GM21381 (cell line): ENCODE measurements at regions not wholly inside any gene's neighbourhood (a gene's known extent, or its start where the extent isn't known, plus 50 kb on each side); places are given as distances from the start of the nearest gene placed in this dataset.

ENCODE experiments used
- ATAC-seq: cut with Tn5 transposase; IDR thresholded peaks from one replicate; pipeline ENCODE4 v1.9.1; 2021; ENCODE audit warnings: mild to moderate bottlenecking, moderate library complexity; ENCODE audit not compliant: unreplicated experiment

DNA sequence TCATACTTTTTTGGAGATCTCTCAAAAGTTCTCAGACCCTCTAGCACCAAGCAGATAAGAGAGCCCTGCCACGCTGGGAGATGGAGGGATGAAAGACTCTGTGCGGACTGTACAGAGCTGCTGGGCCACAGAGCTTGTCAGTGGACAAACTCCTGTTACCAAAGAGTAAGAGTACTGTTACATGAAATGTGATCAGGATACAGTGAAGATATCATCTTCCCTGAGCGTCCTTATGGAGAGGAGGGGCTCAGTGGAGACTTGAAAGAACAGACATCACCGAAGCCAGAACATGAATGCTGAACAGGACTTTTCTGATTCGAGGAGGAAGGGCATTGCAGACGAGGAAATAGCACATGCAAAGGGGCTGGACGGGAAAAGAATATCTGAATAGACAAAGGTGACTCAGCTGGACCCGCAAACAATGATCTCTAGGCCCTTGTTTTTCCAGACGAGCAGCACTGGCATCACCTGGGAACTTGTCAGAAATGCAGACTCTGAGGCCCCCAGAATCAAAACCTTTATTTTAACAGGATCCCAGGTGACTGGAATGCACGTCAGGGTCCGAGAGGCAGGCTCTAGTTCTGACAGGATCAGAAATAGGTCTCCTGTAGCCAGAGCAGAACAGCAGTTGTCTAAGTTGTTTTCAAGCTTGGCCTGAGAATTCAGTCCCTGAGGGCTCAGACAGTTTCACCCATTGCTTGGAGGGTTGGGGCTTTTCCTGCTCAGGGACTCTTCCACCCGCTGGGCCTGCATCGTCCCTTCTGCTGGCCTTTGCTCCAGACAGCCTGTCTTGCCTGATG, 277.9 kb downstream of the RPLP1 start:
- no peak for ATAC-seq

DNA sequence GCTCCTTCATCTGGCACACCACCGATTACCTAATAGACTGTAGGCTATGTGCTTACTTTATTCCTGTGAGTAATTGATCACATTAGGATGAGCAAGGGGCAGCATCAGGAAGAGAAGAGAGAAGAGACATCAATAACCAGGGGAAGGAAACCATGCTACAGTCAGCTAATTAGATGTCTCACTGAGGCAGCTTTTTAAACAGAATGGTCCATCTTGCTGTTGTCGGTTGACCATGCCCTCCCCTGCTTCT, 278.4 kb downstream of the RPLP1 start:
- ATAC-seq: no peak

DNA sequence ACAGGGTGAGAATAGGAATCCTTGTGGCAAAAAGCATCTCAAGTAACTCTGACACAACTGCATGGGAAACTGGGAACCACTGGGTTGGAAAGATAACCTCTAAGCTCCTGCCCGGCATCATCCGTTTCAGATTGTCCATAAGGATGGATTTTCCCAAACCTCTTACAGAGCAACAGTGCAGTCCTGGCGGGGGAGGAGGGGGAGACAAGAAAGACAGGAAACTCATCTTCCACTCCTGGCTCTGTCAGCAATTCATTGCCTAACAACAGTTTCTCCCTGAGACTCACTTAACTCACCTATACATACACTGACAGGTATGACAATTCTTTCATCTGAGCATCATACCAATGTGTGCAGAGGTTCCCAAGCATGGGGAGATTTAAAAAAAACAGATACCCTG, 279.0 kb downstream of the RPLP1 start:
- ATAC-seq: no peak

DNA sequence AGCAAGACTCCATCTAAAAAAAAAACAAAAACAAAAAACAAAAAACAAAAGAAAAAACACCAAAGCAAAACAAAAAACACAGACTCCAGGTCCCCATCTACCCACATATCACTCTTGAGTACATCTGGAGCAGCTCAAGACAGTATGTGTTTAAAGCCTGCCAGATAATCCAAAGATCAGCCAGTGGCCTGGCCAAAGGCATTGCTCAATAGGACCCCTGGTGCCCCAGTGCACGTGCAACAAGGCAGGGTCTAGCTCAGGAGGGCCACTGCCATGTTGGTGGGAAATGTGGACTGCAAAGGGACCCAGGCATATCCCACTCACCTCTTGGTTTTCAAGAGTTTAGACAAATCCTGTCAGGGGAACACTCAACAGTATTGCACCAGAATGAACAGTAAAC, 279.5 kb downstream of the RPLP1 start:
- no peak for ATAC-seq

DNA sequence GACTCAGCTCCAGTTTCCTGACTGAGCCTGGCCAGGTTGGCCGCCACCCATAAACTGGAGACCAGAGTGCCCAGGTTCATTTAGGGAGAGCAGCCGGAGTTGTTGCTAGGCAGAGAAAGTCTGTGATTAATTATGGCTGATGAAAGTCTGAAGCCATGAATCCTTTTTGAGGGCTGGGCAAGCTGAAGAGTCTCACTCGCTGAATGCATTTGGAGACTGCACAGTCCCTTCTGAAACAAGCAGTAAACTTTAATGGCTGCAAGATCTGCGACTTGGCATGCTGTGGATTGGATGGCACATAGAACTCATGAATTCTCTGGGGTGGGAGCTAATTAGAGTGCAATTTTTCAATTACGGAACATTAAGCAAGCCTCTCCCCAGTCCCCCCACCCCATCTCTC, 282.1 kb downstream of the RPLP1 start:
- no peak for ATAC-seq

DNA sequence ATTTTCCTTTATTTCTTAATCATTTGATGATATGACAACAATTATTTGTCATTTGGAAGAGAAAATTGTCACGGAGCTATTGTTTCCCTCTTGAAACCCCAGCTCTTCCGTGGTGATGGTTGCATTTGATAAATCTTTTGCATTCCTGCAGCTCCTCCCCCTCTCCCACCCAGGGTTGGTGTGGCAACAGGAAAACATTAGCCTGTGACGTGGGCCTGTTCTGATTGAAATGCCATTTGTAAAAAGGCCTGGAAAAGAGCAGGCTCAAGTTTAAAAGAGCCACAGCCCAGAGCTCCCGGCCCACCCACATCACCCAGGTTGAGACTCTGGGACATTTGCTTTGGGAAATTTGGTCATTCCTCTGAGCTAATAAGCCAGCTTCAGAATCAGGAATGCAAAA, 282.5 kb downstream of the RPLP1 start:
- ATAC-seq: no peak

DNA sequence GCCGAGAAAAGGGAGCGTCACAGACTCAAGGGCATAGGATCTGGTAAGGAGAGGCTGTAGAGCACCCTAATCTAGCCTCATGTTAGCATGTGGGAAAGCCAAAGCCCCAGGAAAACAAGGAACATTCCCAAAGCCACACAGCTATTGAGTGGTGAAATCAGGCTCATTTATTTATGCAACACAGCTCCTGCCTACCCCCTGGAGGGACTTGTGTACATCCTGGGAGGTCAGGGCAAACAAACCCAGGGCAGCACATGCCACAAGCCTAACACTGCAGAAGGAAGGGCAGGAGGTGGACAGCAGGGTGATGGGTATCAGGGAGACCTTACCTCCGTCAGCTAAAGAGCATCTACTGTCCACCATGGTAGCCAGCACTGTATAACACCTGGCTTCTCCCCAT, 283.5 kb downstream of the RPLP1 start:
- ATAC-seq: no peak

DNA sequence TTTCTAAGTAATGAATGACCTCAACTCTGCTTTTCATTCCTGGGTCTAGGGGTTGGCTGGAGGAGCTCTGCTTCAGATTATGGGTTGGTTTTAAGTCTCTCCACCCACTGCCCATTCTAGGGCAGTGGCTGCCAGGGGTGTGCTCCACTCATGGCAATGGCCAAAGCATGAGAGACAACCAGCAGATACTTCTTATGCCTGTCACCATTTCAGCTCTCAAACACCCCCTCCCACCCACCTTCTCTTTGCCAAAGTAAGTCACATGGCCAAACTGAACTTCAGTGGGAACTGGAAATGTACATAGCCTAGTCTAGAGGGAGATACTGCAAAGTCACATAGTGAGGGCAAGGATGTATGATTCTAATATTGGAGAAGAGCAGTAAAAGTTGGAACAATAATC, 285.3 kb downstream of the RPLP1 start:
- ATAC-seq: no peak

DNA sequence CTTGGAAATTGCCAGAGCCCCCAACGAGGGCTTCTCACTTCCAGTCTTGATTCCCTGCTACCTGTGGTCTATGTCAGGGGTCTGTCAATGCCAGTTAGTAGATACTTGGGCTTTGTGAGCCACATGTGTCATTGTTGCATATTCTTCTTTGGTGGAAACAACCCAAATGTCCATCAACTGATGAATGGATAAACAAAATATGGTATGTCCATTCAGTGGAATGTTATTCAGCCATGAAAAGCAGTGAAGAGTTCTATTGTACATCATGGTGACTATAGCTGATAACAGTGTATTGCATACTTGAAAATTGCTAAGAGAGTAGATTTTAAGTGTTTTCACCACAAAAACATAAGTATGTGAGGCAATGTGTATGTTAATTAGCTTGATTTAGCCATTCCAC, 288.1 kb downstream of the RPLP1 start:
- ATAC-seq: no peak

DNA sequence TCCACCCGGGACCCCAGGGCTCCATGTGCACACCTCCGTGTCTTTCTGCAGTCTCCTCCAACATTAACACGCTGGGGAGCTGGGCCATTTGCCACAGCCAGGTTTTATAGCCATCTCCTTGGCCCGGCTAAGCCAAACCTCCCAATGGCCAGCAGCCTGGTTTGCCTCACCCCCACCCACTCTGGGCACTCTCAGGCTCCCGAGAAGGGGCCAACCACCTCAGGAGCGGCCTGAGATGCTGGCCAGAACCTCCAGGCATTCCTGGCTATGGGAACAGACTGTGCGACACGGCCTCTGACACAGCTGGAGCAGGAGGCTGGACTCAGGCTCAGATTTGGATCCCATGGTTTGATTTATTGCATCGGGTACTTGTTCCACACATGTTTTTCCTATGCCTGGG, 289.7 kb downstream of the RPLP1 start:
- ATAC-seq: no peak

DNA sequence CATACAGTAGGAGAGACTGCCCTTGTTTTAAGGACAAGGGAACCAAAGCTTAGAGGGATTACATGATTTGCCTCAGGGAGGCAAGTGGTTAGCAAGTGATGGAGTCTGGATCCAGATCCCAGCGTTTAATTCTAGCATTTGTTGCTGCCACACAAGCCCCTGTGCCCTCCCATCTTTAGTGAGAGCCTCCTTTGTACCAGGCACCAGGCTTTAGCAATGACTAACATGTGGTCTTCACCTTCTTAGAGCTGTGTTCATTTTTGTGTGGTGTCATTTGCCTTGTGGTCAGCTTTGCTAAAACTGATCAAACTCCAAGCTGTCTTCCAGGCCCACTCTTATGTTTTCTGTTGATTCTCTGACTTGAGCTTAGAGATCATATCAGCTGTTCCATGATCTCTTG, 290.5 kb downstream of the RPLP1 start:
- no peak for ATAC-seq

DNA sequence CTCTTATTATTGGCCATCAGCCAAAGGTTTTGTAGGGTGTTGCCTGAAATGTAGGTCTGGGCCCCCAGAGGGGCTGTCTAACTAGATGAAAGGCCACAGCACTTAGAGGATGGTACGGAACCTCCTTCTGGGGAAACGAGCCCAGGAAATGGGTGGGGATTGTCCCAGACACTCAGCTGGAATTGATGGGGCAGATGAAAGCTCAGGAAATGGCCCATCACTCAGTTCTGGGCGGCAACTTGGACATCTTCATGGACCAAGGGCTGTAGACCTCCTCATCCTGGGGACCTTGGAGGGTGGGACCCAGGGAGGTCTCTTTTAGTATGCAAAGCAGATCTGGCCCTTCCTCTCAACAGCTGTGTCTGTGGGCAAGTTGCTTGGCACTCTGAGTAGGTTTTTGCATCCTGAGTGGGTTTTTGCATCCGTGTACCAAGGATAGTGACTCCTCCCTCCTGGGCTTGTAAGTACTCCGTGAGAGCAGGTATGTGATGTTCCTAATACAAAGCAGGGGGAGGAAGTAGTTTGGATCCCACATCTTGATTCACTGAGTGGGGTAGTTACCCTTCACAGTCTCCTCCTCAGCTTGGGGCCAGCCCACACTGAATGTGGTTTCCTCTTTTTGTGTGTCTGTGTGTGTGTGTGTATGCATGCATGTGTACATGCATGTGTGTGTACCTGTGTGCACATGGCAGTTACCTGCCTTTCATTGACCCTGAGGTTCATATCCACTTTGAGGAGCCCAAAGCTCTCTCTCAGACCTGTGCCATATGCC, 292.0 kb downstream of the RPLP1 start:
- no peak for ATAC-seq

DNA sequence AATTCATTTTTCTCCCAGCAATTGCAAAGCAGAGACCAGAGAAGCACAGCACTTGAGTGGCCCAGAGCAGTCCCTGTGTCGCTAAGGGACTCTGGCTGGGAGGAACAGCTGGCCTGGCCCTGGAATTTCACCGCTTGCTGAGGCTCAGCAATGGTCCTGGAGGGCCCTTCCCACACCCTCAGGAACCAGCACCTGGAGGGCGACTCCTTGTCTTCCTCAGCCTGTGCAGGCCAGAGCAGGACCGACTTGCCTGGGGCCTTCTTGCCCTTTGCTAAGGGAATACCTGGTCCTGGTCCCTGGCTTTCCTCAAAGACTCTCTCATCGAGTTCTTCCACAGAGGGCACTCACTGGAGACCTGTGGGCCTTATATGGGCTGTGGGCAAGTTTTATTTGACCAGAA, 294.6 kb downstream of the RPLP1 start:
- no peak for ATAC-seq

DNA sequence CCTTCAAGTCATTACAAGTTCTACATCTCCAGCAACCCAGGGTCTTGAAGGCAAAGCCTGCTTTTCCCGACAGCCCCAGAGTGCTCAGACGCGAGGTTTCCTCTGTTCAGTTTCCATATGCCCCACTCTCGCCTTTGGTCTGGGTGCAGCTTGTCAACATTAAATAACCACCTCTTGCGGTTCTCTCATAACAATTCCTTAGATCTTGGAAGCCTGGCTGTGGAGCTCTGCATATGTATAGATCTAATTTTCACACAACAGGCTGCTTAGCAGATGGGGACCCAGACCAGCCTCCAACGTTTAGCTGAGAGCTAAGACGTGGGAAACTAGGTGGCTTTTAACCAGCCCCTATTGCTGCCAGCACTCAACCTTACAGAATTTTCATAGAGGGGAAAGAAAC, 295.5 kb downstream of the RPLP1 start:
- no peak for ATAC-seq

DNA sequence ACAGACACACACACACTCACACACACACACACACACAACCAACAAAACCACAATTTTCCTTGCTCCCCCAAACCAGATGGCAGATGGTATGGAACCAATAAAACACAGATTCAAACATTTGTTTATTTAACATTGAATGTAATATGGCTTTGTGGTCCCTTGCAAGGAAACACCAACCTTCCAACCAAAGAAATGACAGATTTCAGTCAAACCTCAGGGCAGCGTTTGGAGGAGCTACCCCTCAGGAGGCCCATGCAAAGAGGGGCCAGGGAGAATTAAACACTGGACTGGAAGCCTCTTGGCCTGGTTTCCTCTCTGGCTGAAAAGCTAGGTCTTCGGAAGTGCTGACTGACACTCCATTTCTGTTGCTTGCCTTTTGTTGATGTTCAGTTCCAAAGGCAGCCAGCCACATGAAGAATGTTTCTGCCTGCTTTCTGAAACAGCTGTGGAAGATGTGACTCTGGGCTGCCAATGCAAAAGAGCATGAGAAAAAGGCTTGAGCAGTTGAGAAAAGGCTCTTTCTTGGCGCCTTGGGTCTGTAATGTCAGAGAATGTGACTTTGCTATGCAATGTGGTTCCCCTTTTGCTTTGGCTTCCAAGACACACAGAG, 296.1 kb downstream of the RPLP1 start:
- no peak for ATAC-seq

DNA sequence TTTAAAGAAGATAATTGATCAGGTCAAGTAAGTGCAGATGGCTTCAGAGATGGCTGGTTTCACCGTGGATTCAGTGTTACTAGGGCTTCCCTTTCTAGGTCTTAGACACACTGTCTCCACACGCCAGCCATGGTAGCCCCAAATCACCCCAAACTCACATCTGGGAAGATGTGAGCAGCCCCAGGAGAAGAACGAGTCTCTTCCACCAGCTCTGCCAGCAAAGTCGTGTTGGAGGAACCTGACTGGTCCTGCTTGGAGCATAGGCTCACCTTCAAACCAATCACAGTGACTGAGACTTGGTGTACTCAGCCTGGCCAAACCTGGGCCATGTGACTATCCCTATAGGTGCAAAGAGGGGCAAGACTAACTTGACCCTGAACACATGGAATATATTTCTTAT, 296.7 kb downstream of the RPLP1 start:
- no peak for ATAC-seq

DNA sequence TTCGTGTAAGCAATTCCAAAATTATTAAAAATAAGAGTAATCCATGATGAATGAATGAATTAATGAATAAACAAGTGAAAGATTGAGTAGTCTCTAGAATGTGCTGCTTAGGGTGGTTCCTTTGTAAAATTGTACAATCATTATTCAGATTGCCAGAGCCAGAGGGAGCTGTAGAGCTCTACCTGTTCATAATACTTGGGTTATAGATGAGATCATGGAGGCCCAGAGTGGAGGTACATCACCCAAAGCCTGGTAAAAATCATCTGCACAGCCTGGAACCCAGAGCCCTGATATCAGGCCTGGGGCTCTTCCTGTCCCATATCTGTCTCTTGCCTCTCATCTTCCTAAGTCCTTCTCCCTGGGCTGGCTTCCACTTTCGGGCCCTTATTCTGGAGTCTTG, 297.2 kb downstream of the RPLP1 start:
- no peak for ATAC-seq

DNA sequence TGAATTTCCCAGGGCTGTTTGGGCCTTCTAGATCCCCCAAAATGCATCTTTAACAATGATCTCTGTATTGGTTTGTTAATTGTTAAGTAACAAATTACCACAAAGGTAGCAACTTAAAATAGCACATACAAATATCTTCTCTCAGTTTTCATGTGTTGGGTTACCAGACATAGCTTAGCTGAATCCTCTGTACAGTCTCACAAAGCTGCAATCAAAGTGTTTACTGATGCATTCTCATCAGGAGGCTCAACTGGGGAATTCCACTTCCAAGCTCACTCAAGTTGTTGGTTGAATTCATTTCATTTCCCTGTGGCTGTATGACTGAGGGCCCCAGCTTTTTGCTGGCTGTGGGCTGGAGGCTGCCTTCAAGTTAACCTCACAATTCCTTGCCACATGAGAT, 297.6 kb downstream of the RPLP1 start:
- ATAC-seq: no peak

DNA sequence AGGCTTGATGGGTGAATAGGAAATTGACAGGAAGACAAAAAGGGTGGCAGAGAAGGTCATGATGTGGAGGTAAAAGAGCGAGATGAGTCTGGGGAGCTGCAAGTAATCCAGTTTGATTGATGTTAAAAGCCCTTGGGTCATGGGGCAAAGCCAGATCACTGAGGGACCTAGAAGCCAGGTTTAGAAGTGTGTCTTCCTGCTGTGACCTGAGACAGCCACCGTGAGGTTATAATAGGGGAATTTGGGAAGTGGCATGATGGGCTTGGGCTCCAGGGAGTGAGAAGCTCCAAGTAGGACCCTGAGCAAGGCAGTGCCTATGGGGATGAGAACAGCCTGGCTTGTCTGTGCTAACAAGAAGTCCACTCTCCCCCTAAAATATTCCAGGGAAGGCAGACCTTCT, 298.5 kb downstream of the RPLP1 start:
- no peak for ATAC-seq

DNA sequence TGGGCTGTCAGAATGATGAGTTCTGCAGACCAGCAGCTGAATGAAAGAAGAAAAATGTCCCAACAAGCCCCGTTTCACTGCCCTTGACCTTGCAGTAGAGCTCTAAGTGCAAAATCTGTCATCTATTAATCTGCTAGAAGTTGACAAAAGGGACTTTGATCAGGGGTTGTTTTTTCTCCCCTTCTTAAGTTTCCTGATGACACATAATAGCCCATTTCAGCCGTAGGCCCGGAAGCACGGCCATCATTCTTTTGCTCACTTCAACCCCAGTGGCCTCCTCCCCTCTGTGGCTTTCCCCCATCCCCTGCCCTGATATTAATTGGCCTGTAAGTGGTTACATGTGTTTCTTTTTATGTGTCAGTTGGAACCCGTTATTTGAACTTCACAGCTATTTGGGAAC, 298.9 kb downstream of the RPLP1 start:
- no peak for ATAC-seq

DNA sequence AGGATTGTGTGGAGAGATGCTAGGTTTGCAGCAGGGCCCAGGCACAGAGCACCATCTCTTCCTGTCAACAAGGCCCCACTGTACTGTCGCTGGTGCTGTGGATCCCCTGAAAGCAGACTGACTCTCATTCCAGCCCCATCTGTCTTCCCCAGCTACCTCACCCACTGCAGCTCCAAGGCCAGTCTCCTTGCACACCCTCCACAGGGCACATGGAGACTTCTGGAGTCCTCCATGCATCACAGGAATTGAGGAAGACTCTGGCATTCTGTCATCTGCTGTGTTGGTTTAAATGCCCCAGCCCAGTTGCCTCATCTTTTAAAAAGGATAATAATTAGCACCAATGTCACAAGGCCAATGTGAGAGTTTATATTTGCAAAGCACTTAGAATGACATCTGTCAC, 301.2 kb downstream of the RPLP1 start:
- ATAC-seq: no peak

DNA sequence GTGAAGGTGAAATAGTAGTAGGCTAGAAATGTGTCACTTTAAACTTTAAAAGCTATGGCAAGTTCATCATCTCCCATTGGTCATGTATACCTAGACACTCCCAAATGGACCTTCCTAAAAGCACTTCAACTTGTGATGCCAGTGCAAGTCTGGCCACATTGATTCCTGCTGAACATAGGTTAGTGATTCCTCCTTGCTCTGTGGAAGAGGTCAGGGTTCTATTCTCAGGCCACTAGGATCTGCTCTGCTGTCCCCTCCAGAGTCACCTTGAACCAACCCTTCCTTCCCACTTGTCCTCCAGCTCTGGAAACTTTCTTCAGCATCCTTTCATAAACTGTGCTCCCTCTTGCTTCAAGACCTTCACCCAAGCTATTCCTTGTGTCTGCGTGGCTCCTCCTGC, 301.7 kb downstream of the RPLP1 start:
- no peak for ATAC-seq
